D341Med (cell line): ENCODE measurements at regions not wholly inside any gene's neighbourhood (a gene's known extent, or its start where the extent isn't known, plus 50 kb on each side); places are given as distances from the start of the nearest gene placed in this dataset.

Experiments
- DNase-seq: peaks from one replicate; pipeline ENCODE4 v3.0.0; 2012; ENCODE audit warnings: low spot score

DNA sequence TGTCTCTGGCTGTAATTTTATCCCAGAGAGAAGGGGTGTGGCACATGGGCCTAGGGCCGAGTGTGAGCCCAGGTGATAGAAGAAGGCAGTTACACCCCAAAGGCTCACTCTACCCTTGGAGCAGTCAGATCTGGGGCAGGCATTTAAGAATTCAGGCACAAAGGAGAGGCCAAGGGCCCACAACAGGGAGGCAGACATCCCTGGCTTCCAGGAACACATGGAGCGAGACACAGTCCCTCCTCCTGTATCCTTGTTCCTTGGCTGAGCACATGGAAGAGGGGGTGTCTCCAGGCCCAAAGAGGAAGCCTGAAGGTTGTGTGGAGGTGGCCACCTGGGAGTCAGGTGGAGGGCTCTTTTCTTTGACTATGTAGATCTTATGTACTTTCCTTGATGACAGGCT lies 286.2 kb downstream of the RPS24 start:
- DNase-seq: no peak

GRCh38 chr10:78320506-78320905 lies 286.8 kb downstream of the RPS24 start:
- no peak for DNase-seq

GRCh38 chr10:78321000-78321399 lies 287.3 kb downstream of the RPS24 start:
- no peak for DNase-seq

DNA sequence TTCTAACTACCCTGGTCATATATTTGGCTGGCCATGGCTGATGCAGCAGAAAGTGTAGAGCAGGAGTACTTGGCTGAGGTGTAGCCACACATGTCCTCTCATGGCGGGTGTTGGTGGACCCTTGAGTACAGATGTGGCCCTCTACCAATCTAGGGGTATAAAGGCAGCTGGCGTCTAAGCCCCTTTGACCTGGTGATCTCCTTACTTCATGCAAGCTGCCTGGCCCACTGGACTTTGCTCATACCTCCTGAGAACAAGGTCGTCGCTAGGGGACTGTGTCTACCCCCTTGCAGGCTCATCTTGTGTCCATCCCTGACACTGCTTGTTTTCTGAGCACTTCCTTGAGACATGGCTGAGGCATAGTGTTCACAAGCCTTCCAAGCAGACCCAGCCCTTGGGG lies 287.8 kb downstream of the RPS24 start:
- no peak for DNase-seq

DNA sequence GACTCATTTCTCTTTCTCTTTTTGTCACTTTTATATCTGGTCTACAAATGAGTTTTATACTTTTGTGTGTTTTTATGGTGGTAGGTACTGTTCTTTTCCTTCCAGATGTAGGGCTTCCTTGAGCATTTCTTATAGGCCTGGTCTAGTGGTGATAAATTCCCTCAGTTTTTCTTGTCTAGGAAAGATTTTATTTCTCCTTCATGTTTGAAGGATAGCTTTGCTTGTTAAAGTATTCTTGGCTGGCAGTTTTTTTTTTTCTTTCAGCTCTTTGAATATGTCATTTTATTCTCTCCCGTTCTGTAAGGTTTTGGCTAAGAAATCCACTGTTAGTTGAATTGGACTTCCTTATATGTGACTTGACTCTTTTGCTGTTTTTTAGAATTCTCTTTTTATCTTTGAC lies 292.7 kb downstream of the RPS24 start:
- no peak for DNase-seq

DNA sequence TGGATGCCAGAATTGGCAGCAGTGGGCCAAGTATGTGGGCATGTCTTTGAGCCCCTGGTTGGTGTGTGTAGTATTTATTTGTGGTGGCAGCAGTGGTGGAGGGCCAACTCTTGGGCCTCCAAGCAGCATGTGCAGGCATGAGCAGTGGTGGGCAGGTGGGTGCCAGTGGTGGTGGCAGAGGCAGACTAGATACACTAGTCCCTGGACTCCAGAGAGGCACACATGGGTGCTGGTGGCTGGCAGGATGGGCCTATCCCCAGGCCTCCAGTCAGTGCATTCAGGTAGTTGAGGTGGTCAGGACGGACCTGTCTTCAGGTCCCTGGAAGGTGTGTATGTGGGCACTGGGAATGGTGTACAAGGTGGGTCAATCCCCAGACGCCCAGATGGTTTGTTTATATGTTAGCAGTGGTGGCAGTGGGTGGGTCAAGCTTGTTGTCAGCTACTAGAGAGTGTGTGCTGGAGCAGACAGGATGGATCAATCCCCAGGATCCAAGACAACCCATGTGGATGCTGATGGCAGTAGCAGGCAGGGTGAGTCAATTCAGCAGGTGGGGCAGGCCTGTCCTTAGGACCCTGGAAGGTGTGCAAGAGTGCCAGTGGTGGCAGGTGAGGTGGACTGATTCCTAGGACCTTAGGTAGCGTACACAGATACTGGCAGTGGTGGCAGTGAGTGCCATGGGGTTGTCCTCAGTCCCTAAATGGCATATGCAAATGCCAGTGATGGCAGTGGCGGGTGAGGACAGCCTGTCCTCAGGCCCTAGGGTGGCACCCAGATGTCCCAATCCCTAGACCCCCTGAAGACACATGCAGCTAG lies 294.3 kb downstream of the RPS24 start:
- no peak for DNase-seq

DNA sequence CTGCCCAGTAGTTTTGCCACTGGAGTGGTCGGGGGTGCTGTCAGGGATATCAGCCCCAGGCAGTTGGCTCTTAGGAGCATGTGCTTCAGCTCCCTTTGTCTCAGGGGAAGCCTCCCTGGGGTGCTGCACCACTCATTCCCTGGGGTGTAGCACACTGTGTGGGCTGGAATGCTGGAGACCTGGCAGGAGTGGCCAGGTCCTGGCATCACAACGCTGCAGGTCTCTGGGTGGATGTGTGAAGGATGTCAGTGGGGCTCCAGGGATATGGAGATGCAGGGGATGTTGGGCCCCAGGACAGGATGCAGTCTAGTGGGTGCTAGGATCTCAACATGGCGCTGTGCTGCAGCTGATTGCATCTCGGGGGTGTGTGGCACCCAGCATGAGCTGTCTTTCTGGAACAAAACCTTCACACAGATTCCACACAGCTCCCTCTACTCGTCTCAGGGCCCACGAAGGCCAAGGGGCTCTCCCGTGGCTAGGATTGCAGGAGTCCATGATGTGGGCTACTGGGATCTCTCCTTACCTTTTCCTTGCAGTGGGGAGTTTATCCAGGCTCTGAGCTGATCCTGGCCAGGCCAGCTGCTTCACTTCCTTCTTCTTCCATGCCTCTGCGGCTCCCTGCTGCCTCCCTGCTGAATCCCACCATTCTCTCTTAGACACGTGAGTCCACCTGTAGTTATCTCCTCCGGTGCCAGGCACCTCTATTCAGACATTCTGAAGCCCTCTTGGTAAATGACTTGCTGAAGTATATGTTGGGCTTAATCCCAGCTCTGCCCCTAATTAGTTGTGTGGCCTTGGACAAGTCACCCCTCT lies 295.1 kb downstream of the RPS24 start:
- DNase-seq: no peak

DNA sequence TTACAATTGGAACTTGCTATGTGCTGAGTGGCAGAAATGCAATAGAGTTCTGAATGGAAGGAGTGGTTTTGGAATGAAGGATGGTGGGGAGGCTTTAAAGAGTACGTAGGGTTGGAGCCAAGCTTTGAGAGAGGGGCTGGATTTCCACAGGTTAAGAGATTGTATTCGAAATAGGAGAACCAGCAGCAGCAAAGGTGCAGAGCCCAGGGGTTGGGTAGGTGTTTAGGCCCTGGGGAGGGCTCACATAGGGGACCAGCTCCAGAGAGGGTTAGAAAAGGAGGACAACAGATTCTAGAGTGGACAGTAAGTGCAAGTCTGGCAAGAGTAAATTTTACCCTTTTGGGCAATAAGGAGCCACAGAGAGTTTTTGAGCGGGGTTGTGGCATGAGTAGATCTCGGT lies 297.2 kb downstream of the RPS24 start:
- DNase-seq: no peak

DNA sequence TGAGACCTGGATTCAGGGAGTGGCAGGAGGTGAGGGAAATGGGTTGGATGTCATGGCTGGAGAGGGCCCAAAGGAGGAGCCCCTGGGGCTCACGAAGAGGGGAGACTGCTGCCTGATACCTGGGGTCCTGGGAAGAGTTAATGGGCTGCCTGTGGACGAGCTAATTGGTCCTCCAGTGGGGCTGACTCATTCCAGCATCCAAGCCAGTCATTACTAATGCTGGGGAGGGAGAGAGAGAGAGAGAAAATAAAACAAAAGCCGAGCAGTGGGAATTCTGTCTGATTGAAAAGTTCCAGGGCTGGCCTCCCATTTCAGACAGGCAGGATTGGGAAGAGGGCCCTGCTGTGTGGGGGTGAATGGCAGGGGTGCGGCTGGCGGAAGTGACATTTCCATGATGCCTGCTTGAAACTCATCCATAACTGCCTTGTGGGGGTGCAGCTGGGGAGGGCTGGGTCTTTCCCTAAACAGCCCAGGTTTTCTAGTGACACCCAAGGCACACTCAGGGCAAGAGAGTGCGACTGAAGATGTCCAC lies 297.8 kb downstream of the RPS24 start:
- DNase-seq: no peak

GRCh38 chr10:78332012-78332411 lies 298.3 kb downstream of the RPS24 start:
- no peak for DNase-seq

DNA sequence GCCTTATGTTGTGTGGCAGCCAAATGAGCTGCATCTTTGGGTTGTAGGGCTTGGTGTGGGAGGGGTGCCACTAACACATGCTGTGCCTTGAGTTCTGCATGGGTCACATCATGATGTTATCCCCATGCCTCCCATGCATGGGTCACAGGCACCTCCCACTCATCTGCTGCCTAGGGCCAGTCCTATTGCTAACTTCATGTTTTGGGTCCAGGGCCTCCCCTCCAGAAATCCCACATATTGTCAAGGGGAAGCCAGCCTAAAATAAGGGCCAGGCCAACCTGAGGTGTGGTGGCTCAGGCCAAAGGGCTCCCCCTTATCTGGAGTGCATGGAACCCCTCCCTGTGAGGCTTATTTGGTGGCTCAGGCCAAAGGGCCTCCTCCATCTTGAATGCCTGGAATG lies 299.0 kb downstream of the RPS24 start:
- no peak for DNase-seq

- DNase-seq: no peak
These were observed 299.9 kb downstream of the RPS24 start for GRCh38 chr10:78333362-78334143.

GRCh38 chr10:78335371-78335690 lies 301.7 kb downstream of the RPS24 start:
- DNase-seq: no peak

GRCh38 chr10:78335691-78336401 lies 302.2 kb downstream of the RPS24 start:
- DNase-seq: no peak

DNA sequence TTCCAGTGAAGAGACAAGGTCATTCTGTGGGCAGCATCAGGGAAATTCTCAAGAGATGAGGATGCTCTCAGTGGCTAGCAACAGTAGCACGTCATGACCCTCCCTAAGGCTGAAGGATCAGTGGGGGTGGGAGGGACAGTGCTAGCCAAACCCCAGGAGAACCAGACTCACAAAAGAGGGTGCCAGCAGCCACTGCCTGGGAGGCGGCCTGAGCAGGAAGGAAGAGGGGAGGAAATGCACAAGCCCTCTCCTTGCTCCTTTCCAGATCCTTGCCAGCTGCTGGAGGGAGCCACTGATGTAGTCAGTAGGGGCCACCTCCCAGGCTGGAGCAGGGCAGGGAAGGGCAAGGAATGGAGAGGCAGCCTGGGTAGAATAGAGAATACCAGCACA lies 302.7 kb downstream of the RPS24 start:
- DNase-seq: peak; percentile 7

GRCh38 chr10:78337016-78337415 lies 303.4 kb downstream of the RPS24 start:
- no peak for DNase-seq

- DNase-seq: peak; percentile 3
These were observed 304.2 kb downstream of the RPS24 start for GRCh38 chr10:78337646-78338391.

DNA sequence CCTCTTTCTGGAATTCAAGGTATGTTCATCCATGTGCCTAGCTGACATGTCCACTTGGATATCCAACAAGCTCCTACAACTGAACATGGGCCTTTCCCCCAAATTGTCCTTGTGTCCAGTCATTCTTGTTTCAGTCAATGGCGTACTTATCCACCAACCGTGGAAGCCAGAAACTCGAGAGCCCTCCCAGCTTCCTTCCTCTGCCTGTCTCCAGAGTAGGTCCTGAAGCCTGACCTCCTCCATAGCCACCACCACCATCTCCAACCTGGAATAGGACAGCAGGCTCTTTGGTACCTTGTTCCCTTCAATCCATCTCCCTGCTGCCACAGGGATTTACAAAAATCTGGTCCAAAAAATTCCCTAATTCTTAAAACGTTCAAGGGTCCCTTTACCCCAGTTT lies 305.1 kb downstream of the RPS24 start:
- DNase-seq: no peak

DNA sequence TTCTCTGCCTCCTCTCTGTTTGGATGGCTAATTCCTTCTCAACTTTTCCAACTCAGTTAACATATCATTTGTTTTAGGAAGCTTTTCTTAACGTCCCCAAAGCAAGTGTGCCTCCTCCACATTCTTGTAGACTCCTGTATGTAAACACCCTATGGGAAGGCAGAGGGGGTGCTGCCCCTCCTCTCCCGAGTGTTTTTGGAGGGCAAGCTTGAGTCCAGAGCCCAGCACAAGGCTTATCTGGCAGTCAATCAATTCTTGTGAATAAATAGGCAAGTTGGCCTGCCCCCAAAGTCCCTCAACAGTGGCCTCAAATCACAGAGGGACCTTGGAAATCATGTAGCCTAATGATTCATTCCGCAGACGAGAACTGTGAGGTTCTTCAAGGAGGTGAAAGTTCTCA lies 305.6 kb downstream of the RPS24 start:
- DNase-seq: no peak

GRCh38 chr10:78341953-78342614 lies 308.4 kb downstream of the RPS24 start:
- DNase-seq: no peak
